ENCODE measurements at regions not wholly inside any gene's neighbourhood (a gene's known extent, or its start where the extent isn't known, plus 50 kb on each side); places are given as distances from the start of the nearest gene placed in this dataset.
"Not testable (repeated sequence)": the region's sequence is repeated elsewhere in the genome, so short reads cannot be mapped to it uniquely, and the experiment has no call there.

GRCh38 chr2:17249249-17249648 is 269.0 kb downstream of the RAD51AP2 start:
- DNase-seq = no peak

DNA sequence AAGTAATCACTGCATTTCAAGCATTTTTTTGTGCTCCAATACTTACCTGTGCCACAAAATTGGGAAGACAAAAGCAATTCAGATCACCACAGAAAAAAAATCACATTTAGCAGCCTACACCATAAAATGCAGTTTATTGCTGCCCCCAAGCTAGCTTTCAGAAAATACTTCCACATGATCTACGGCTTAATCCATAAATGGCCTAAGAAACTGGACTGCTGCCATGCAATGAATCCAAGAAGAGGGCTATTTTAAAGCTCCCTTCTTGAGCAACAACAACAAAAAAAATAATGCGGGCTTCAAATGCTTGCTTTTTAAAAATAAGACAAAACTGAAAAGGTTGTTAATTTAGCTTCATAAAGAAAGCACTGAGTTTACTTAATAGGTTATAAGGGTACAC is 272.3 kb downstream of the RAD51AP2 start:
- no peak for DNase-seq

DNA sequence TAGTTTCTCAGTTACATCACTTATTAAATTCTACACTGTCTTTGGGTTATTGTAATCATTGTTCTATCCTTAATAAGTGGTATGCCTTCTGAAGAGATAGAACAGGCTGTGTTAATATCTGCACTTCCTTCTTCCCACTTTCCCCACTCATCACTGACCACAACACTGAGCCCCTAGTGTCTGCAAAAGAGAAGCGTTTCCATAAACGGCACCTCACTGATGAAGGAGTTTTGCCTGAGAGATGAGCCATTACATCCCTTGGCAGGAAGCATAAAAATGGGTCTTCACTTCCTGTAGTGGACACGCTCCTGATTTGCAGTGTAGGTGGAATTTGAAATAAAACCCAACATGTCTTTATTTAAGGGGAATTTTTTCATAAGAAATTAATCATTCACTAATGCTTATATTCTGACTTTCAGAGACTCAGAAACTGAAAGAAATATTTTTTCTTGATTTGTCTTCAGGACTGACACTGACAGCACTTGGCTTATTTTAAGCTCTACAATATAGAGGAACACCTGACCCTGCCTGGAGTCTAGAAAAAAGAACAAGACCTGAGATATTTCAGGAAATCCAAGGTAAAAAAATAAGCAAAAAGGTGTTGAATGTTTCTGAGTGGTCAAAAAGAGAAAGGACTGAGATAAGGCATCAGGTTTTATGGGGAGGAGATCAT is 275.3 kb downstream of the RAD51AP2 start:
- no peak for DNase-seq

DNA sequence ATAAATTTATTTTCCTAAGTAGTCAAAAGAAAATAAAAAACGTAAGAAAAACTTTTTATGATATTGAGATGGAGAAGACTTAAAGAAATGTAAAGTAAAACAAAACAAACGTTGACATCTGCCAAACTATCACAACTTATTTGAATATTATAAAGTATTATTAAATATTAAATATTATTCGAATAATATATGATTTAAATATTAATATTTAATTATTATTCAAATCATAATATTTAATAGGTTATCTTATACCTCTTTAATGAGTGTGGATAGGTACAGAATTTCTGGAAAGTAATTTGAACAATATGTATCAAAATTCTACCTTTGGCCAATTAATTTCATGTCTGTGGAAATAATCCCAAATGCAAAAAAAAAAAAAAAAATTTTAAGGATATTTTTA is 278.7 kb downstream of the RAD51AP2 start:
- no peak for DNase-seq

DNA sequence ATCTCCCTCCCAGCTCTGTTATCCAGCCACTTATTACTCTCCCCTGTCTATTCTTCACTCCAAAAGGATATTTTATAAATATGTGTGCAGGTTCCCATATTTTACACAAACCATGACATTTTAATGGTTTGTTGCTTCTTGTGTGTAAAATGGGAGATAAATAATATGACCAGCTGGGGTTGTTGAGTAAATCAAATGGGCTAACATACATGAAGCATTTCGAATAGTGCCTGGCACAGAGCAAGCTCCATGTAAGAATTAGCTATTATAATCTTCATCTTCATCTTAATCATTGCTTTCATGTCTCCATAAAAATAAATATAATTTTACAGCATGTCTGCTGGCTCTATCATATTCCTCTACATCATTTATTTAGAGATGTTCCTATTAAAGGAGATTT is 283.1 kb downstream of the RAD51AP2 start:
- no peak for DNase-seq

GRCh38 chr2:17232776-17233556 is 285.3 kb downstream of the RAD51AP2 start:
- no peak for DNase-seq

DNA sequence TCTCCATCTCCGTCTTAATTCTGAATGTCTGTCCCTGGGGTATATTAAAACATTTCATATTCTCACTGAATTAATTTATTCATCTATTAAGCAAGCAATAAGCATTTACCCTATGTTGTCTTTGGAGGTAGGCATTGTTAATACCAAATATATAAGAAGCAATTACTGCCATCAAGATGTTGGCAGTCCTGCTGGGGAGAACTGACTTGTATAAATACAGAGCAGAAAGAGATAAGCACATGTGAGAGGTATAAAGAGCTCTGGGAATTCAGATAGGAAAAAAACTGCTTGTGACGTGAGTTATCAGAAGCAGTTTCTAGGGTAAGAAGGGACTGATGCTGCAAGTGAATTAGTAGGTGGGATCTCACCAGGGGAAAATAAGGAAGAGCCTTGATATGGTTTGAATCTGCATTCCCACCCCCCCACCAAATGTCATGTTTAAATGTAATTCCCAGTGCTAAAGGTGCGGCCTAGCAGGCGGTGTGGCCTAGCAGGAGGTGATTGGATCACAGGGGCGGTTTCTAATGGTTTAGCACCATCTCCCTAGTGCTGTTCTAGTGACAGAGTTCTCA is 286.8 kb downstream of the RAD51AP2 start:
- DNase-seq = no peak

DNA sequence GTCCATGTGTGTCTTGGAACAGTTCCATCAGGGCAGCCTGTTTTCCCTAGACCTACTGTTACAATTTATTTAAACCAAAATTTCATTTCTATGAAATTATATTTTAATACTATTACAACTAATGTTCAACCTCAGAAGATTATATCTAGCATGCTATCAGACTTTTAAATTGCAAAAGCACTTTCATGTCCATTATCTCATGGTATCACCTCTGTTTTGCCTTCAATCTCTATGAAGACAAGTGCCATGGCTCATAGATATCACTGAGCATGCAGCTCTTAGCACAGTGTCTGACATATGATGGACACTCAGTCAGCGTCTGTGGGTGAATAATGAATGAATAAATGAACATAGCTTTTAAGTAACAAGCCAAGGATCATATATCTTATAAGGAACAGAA is 288.8 kb downstream of the RAD51AP2 start:
- DNase-seq = no peak

- no peak for DNase-seq
These were observed 289.8 kb downstream of the RAD51AP2 start for GRCh38 chr2:17228461-17228860.

- no peak for DNase-seq
These were observed 290.4 kb downstream of the RAD51AP2 start for GRCh38 chr2:17227856-17228255.

DNA sequence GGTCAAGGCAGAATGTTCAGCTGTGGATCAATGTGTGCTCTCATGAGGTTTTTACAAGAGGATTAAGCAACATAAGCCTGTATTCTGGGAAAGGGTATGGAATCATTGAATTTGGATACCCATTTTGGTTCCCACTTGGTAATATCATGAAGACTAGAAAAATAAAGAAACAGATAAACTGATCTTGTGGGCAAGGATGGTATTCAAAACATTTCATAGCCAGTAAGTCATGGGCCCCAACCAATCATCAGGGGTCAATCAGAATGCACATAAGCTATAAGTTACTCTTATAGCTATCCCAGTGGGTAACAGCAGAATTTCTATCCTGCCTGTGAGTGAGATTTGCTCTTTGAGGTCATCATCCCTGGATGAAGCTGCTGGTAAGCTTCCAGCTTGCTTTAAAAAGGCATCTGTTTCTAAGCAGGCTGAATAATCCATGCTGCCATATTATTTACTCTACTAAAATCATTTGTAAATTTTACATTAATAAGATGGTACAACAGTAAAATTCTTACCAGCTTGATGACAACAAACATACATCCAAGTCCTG is 291.2 kb downstream of the RAD51AP2 start:
- no peak for DNase-seq

GRCh38 chr2:17223211-17223610 is 295.0 kb downstream of the RAD51AP2 start:
- no peak for DNase-seq

DNA sequence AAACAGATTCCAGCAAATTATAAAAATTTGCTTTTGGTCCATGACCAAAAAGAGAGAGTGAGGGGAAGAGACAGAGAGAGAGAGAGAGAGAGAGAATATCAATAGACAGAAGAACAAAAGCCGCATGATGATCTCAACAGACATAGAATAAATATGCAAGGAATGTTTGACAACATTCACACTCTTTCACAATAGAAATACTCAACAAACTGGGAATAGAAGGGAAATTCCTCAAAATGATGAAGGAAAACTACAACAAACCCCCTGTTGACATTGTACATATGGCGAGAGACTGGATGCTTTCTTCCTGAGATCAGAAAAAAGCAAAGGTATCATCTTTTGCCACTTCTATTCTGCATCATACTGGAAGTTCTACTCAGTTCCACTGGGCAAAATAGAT is 309.7 kb downstream of the RAD51AP2 start:
- no peak for DNase-seq

GRCh38 chr2:17206771-17207170 is 311.5 kb downstream of the RAD51AP2 start:
- no peak for DNase-seq

- DNase-seq = not testable (repeated sequence)
These were observed 314.0 kb downstream of the RAD51AP2 start for GRCh38 chr2:17204214-17204613.

DNA sequence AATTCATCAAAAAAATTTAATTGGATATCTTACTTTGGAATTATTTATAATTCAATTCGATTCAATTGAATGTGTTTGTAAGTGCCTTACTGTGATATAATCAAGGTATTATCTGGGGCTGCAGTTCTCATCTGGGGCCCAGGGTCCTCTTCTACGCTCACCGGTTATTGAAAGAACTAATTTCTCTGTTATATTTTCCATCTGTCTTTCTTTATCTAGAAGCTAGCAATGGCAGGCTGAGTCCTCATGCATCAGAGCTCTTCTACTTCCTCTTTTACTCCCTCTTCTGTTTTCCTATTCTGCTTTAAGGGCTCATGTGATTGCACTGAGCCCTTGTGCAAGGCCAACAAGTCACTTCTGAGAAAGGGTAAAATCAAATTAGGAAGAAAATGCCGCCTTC is 315.6 kb downstream of the RAD51AP2 start:
- DNase-seq = not testable (repeated sequence)

- no peak for DNase-seq
These were observed 318.5 kb downstream of the RAD51AP2 start for GRCh38 chr2:17199741-17200140.

GRCh38 chr2:17196380-17196779 is 321.9 kb downstream of the RAD51AP2 start:
- DNase-seq = no peak

DNA sequence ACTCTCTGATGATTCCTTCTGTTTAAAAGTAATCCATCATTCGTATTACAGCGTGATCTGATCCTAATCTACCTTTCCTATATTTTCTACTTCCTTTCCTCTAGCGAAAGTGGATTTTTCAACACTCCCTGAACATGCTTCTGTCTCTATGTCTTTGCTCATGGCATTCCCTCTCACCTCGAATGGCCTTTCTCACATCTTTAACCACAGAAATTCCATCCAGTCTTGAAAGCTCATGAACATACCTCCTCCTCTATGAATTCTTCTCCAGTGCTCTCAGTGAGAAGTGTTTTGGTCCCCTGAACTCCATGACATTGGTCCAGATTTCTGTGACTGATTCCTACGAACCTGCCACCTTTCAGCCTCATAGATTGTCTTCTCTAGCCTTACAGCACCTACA is 323.2 kb downstream of the RAD51AP2 start:
- no peak for DNase-seq

GRCh38 chr2:17194083-17194482 is 324.2 kb downstream of the RAD51AP2 start:
- DNase-seq = no peak

- DNase-seq = not testable (repeated sequence)
These were observed 324.8 kb downstream of the RAD51AP2 start for GRCh38 chr2:17193433-17193890.

GRCh38 chr2:17191223-17191622 is 327.0 kb downstream of the RAD51AP2 start:
- DNase-seq = no peak

GRCh38 chr2:17190527-17190926 is 327.7 kb downstream of the RAD51AP2 start:
- DNase-seq = no peak

DNA sequence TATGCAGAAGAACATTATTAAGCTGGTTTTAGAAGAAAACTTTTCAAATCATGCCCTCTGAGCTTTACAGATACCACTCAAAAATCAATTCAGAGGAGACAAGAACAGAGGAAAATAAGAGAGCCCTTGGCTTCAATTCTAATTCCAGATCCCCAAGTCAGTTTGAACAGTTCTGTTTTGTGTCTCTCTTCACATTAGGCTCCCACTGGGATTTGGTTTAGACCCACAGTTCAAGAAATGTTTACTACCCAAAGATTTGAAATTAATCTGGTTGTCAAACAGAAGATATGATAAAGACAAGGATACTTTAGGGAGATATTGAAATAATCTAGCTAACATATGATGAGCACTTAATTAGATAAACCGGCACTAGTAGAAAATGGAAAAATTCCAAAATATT is 329.5 kb downstream of the RAD51AP2 start:
- DNase-seq = no peak
